ENCODE measurements at regions not wholly inside any gene's neighbourhood (a gene's known extent, or its start where the extent isn't known, plus 50 kb on each side); places are given as distances from the start of the nearest gene placed in this dataset.

DNA sequence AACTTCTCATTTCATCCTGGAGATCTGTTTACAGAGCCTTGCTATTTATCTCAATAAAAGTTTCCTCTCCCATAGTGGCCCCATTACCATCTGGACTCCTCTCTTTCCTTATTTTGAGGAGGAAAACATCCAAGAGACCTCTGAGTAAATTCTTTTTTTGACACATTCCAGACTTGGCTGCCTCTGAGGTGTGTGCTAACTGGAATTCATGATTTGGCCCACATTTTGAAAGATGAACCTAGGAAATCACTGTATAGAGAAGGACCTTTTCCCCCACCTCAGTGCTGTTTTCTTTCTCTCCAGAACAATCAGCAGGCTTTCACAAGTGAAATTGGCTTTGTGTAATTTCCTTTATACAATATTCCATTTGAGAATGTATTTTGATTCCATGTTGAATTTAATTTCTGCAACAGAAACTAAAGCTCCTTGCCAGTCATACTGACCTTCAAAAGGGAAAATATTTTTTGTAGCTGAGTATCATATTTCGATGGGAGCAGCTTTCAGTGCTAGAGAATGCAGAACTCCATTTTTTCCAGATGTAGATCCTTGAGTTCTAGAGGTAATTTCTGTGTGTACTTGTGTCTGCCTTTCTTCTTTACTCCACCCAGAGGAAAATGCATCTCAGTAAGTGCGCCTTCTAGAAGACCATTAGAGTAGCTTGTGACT lies 244.9 kb upstream of the RGS6 start:
- TF ChIP-seq POLR2A (IDR thresholded peaks at IDR 0.05; ENCODE audit: low read depth, low read length) = no peak
- TF ChIP-seq, protein P1, sequence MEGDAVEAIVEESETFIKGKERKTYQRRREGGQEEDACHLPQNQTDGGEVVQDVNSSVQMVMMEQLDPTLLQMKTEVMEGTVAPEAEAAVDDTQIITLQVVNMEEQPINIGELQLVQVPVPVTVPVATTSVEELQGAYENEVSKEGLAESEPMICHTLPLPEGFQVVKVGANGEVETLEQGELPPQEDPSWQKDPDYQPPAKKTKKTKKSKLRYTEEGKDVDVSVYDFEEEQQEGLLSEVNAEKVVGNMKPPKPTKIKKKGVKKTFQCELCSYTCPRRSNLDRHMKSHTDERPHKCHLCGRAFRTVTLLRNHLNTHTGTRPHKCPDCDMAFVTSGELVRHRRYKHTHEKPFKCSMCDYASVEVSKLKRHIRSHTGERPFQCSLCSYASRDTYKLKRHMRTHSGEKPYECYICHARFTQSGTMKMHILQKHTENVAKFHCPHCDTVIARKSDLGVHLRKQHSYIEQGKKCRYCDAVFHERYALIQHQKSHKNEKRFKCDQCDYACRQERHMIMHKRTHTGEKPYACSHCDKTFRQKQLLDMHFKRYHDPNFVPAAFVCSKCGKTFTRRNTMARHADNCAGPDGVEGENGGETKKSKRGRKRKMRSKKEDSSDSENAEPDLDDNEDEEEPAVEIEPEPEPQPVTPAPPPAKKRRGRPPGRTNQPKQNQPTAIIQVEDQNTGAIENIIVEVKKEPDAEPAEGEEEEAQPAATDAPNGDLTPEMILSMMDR (conservative IDR thresholded peaks at IDR 0.05; ENCODE audit: low read depth, low read length) = no peak
- TF ChIP-seq SMC3 (IDR thresholded peaks at IDR 0.05; ENCODE audit: low read depth, low read length) = no peak
- TF ChIP-seq, protein P2, sequence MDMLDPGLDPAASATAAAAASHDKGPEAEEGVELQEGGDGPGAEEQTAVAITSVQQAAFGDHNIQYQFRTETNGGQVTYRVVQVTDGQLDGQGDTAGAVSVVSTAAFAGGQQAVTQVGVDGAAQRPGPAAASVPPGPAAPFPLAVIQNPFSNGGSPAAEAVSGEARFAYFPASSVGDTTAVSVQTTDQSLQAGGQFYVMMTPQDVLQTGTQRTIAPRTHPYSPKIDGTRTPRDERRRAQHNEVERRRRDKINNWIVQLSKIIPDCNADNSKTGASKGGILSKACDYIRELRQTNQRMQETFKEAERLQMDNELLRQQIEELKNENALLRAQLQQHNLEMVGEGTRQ (IDR thresholded peaks at IDR 0.05; ENCODE audit: low read depth, low read length) = no peak
- no peak for TF ChIP-seq CHD1 (IDR thresholded peaks at IDR 0.05; ENCODE audit: low read depth, low read length)
- no peak for TF ChIP-seq RAD21 (IDR thresholded peaks at IDR 0.05; ENCODE audit: low read length)
- TF ChIP-seq FOS (IDR thresholded peaks at IDR 0.05; ENCODE audit: low read depth, low read length) = no peak
- TF ChIP-seq NFE2L2 (IDR thresholded peaks at IDR 0.05; ENCODE audit: low read depth, low read length) = no peak
- TF ChIP-seq BHLHE40 (IDR thresholded peaks at IDR 0.05; ENCODE audit: low read depth, low read length) = no peak
